ENCODE measurements at regions not wholly inside any gene's neighbourhood (a gene's known extent, or its start where the extent isn't known, plus 50 kb on each side); places are given as distances from the start of the nearest gene placed in this dataset.
"Not testable (repeated sequence)": the region's sequence is repeated elsewhere in the genome, so short reads cannot be mapped to it uniquely, and the experiment has no call there.

GRCh38 chr7:102721-103120 lies 89.7 kb upstream of the FAM20C start:
- no peak for DNase-seq

DNA sequence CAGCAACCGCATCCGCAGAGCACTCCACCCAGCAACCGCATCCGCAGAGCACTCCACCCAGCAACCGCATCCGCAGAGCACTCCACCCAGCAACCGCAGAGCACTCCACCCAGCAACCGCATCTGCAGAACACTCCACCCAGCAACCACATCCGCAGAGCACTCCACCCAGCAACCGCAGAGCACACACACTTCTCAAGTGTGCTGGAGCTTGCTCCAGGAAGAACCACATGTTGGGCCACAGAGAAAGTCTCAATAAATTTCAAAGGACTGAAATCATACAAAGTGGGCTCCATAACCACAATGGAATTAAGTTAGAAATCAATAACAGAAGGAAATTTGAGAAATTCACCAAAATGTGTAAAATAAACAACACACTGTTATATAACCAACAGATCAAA lies 88.4 kb upstream of the FAM20C start:
- not testable (repeated sequence) for DNase-seq

DNA sequence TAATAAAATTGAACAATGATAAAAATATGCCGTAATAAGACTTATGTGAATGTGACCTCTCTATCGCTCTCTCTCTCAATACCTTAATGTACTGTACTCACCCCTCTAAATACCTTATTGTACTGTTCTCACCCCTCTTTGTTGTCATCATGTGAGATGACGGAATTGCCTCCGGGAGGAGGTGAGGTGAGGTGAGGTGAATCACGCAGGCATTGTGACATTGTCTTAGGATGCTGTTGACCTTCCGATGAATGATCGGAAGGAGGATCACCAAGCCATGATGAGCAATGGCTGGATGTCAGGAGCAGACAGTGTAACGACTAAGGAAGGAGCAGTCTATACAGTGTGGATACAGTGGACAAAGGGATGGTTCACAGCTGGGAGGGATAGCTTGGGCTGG lies 87.4 kb upstream of the FAM20C start:
- no peak for DNase-seq

- no peak for DNase-seq
Measured at GRCh38 chr7:106356-106755, 86.0 kb upstream of the FAM20C start.

DNA sequence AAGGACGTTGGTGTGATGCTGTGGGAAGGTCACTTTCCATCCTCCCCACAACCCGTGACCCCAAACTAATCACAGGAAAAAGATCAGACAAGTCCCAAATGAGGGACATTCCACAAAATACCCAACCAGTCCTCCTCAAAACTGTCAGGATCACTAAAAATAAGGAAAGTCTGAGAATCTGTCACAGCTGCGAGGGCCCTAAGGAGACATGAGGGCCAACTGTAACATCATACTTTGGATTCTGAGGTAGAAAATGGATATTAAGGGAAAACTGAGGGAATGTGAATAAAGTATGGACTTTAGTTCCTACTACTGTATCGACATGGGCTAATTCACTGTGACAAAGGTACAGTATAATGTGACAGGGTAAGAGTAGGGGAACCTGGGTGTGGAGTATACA lies 85.1 kb upstream of the FAM20C start:
- no peak for DNase-seq

- no peak for DNase-seq
Measured at GRCh38 chr7:107907-108306, 84.5 kb upstream of the FAM20C start.

DNA sequence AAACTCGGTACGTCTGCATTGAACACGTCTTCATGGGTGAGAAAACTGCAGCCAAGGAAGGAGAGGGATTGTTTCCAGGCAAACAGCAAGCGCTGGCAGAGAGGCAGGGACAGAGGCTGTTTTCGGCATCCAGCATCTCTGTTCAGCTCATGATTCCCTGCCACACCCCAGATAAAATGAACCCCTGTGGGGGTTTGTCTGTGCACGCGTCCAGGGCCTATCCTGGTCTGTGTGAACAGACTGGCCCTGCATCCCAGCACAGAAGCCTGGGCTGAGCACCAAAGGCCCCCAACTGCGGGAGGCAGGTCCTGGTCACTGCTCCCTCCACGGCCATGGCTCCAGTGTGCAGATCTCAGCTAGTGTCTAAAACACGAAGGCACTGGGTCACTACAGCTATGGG lies 83.3 kb upstream of the FAM20C start:
- no peak for DNase-seq

GRCh38 chr7:109898-110556 lies 82.3 kb upstream of the FAM20C start:
- DNase-seq = no peak

GRCh38 chr7:110557-111232 lies 81.7 kb upstream of the FAM20C start:
- DNase-seq = no peak

DNA sequence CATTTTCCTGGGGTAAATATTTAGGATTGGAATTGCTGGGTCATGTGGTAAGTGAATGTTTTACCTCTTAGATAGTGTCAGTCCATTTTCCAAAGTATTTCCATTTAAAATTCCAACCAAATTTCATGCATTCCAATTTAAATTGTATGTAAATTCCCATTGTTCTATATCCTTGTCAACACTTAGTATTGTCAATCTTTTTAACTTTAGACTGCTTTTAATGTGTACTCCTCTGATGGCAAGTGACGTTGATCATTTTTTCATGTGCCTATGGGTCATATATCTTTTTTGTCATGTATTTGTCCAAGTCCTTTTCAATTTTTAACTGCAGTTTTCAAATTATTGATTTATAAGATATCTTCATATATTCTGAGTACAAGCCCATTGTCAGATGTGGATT lies 80.8 kb upstream of the FAM20C start:
- DNase-seq = no peak

- no peak for DNase-seq
Measured at GRCh38 chr7:112881-113280, 79.5 kb upstream of the FAM20C start.

GRCh38 chr7:115274-115911 lies 77.0 kb upstream of the FAM20C start:
- DNase-seq = no peak

DNA sequence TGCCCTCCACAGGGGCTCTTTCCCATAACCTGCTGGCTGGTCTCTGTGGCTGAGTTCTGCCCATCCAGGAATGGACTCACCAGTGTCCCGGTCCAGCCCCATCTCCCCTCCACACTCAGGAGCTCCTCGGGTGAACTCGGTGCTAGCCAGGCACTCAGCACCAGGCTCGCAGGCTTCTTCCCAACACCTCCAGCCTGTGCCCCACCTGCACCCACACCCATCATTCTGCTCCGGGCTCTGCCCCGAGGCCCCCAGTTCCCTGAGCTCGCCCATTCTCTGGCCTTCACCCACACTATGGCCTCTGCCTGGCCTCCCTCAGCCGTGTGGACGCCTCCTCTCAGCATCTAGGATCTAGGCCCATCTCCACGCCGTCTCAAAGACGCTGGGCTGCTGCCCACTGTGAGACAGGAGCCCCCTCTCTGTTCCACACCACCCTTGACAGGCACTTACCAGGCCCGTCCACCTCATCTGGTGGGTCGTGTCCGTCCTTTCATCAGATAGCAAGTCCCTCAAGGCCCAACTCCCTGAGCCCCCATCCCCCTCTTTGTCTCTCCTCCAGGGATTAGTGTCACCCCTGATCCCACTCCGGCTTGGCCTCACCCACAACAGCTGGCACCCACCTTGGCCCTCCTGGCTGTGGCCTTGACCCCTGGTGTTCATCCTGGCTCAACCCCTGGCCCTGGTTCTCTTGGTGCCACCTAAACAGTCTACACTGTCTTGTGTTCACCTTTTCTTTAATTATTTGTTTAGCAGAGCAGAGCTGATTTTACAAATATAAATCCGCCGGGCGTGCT lies 76.0 kb upstream of the FAM20C start:
- DNase-seq = no peak

GRCh38 chr7:117836-118614 lies 74.3 kb upstream of the FAM20C start:
- no peak for DNase-seq

DNA sequence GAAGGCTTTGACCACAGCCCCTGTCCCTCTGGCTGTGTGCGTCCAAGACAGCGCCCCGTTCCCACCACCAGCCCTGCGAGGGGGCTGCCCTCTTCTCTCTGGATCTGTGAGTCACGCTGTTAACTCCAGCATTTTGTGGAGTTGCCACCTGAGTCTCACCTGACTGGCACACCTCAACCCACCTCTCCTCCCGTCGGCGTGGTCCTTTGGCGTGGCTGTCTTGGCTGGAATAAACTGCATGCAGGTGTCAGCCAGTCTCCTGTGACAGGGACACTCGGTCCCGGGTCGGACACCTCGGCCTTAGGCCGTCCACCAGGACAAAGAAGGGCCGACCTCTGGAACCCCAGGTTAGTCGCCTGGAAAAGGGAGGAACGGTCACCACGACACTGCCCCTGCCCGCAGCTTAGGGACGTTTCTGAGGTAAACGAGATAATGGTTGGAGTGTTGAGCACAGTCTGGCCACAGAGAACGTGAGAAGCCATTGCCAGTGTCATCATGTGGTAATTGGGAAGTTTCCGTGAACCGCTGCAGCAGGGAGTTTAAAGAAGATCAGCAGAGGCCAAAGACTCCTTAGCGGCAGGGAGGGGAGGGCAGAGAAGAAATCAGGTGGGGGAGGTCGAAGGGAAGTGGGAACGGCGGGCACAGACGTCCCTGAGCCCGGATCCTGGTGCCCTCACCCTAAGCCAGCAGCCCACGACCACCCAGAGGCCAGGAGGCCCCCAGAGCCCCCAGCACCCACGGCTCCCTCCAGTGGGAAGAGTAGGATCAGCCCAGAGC lies 73.6 kb upstream of the FAM20C start:
- DNase-seq = no peak

GRCh38 chr7:119392-120163 lies 72.8 kb upstream of the FAM20C start:
- no peak for DNase-seq

GRCh38 chr7:120164-120991 lies 72.0 kb upstream of the FAM20C start:
- no peak for DNase-seq

- no peak for DNase-seq
Measured at GRCh38 chr7:121002-121785, 71.2 kb upstream of the FAM20C start.

DNA sequence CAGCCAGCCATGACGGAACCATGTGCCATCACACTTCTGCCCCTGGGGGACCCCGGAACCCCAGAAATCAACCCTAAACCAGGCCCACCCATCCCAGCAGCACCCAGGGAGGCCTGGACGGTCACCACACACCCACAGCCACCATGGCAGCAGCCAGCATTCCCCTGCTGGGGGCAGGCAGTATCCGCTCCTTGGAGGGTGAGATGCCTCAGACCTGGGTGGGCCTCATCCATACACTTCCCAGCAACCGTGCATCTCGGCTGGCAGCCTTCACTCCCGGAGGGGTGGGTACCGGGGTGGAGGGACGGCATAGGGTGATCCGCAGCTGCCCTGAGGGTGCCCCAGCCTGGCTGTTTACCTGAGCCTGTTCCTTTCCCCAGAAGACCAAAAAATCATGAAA lies 69.1 kb upstream of the FAM20C start:
- no peak for DNase-seq
